DMS53 treated with DMSO at 0.1 percent for 48 hours (cell line): ENCODE measurements at regions not wholly inside any gene's neighbourhood (a gene's known extent, or its start where the extent isn't known, plus 50 kb on each side); places are given as distances from the start of the nearest gene placed in this dataset.
"Not testable (repeated sequence)": the region's sequence is repeated elsewhere in the genome, so short reads cannot be mapped to it uniquely, and the experiment has no call there.

Experiments used
- DNase-seq: peaks from one replicate; lab custom pipeline; 2025; ENCODE audit not compliant: unreplicated experiment; lab: John Stamatoyannopoulos, UW

DNA sequence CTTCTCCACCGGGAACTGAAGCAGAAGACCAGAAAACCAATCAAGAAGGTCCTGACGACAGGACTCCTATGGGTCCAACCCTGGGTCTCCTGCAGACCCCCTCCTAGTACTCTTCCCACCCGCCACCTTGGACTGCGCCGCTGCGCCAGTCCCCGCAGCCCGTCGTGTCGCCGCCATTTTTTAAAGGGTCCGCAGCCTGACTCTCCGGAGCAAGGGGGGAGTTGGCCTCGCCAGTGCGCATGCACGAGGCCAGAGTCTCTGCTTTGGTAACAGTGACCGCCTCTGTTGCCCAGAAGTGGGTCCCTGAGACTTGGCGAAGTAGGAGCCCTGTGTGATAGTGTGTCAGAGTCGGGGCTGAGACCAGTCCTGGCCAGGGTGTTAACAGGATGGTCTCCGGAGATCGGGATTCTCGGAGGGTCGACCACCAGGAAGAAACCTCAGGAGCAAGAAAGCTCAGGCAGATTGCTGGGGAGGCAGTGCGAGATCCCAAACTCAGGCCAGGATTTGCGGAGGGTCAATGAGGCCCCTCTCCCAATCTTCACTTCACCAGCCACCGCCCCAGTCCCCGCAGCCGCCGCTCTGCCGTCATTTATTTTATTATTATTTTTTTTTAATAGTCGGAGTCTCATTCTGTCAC, 612.5 kb downstream of the KCNJ18 start:
- no peak for DNase-seq

GRCh38 chr17:22305356-22306071, 613.2 kb downstream of the KCNJ18 start:
- no peak for DNase-seq

- DNase-seq = not testable (repeated sequence)
Observed at GRCh38 chr17:22310292-22310691, 618.0 kb downstream of the KCNJ18 start.

GRCh38 chr17:22310717-22311686, 618.7 kb downstream of the KCNJ18 start:
- DNase-seq = no peak

- not testable (repeated sequence) for DNase-seq
Observed at GRCh38 chr17:22321001-22321400, 628.7 kb downstream of the KCNJ18 start.

GRCh38 chr17:22322893-22323550, 630.7 kb downstream of the KCNJ18 start:
- not testable (repeated sequence) for DNase-seq

DNA sequence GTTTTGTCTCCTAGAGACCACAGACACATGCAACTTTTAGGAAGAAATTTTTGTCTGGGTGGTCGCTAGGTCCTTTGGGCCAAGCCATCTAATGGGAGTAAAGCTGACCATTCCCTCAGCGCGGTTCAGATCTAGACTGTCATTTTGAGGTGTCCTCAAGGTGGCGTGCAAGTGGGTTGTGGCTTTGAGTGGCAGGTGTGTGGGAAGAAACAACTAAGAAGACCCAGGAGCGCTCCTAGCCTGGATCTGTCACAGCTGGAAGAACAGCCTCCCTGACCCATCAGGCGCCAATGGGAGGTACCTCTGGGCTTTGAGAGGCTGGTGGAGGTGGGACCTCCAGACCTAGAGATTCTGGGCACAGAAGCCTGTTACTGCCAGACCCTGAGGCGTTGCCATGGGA, 645.1 kb downstream of the KCNJ18 start:
- DNase-seq = no peak

GRCh38 chr17:22356603-22357002, 664.3 kb downstream of the KCNJ18 start:
- DNase-seq = not testable (repeated sequence)

GRCh38 chr17:22370988-22371387, 678.7 kb downstream of the KCNJ18 start:
- not testable (repeated sequence) for DNase-seq

DNA sequence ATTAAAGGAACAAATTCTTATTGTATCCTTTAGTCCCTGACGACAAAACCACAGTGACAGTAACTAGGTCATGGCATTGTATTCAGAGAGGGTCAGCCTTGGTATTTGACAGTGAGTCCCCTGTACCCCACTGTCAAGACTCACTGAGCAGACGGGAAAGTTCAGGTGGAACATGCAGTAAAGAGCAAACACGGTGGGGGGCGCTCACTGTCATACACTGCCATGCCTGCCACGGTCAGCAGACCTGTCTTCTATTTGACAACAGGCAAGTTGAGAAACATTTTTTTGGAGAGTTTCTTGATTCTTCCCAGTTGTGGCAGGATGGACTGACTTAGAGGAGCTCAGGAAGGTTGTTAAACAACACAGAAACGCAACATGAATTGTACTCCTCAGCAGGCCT, 681.6 kb downstream of the KCNJ18 start:
- DNase-seq = no peak

DNA sequence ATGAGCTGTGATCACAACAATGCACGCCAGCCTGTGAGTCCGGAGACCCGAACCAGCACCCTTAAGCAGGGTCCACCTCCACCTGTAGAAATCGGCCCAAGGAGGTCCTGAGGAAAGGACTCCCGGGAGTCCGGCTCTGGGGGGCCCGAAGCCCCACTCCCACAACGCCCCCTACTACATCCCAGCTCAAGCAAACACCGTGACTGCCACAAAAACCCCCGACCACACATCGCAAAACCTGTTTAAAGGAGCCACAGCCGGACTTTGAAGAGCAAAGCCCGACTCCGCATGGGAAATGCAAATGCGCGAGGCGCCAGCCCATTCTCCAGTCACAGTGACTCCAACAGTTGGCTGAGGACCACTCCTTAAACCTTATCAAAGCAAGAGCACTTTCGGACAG, 682.4 kb downstream of the KCNJ18 start:
- no peak for DNase-seq

GRCh38 chr17:22376747-22377146, 684.4 kb downstream of the KCNJ18 start:
- DNase-seq = not testable (repeated sequence)

- DNase-seq = not testable (repeated sequence)
Observed at GRCh38 chr17:22378748-22379147, 686.4 kb downstream of the KCNJ18 start.

- DNase-seq = not testable (repeated sequence)
Observed at GRCh38 chr17:22381589-22381988, 689.3 kb downstream of the KCNJ18 start.

- not testable (repeated sequence) for DNase-seq
Observed at GRCh38 chr17:22383772-22384460, 691.6 kb downstream of the KCNJ18 start.

GRCh38 chr17:22384461-22384800, 692.1 kb downstream of the KCNJ18 start:
- DNase-seq = not testable (repeated sequence)

GRCh38 chr17:22398446-22398845, 706.1 kb downstream of the KCNJ18 start:
- not testable (repeated sequence) for DNase-seq

DNA sequence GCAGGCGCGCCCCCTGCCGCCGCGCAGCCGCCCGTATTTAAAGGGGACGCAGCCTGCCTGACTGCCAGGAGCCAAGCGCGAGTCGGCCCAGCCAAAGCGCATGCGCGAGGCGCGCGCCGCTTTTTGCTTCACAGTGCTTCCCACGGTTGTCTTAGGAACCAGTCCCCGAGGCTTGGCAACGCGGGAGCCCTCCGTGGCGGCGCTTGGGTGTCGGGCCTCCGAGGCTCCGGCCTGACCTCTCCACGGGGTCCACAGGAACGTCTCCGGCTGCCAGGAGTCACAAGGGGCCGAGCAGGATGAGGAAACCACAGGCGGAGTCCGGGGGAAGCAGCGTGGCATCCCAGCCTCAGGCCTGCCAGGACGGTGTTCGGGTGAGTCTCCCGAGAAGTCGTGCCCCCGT, 706.7 kb downstream of the KCNJ18 start:
- DNase-seq = not testable (repeated sequence)

DNA sequence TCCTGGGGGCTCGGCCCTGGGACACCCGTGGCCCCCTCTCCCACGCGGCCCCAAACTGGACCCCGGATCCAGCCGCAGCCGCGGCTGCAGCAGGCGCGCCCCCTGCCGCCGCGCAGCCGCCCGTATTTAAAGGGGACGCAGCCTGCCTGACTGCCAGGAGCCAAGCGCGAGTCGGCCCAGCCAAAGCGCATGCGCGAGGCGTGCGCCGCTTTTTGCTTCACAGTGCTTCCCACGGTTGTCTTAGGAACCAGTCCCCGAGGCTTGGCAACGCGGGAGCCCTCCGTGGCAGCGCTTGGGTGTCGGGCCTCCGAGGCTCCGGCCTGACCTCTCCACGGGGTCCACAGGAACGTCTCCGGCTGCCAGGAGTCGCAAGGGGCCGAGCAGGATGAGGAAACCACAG, 712.8 kb downstream of the KCNJ18 start:
- DNase-seq = not testable (repeated sequence)

GRCh38 chr17:22409160-22409751, 716.9 kb downstream of the KCNJ18 start:
- DNase-seq = no peak
